Right lobe of liver (tissue), 6 donors: ENCODE measurements at regions not wholly inside any gene's neighbourhood (a gene's known extent, or its start where the extent isn't known, plus 50 kb on each side); places are given as distances from the start of the nearest gene placed in this dataset.

ENCODE experiments used
- ATAC-seq, 4 donors: fragments of 200-7000 bp; cut with Tn5 transposase; one replicate each; pipeline ENCODE4 v1.9.1; 2020; ENCODE audit warnings: mild to moderate bottlenecking in 4 of 4, moderate library complexity in 4 of 4
- DNase-seq, 3 donors: peaks; one replicate each; pipeline ENCODE4 v3.0.0-alpha.2; 2020
- H3K27ac ChIP-seq, 3 donors: fragments of 200-600 bp; one replicate each; pipeline ENCODE4 v1.8.0; 2022
- H3K27me3 ChIP-seq, 2 donors: fragments of 200-600 bp; one replicate each; pipeline ENCODE4 v1.8.0; 2022
- H3K36me3 ChIP-seq, 4 donors: fragments of 200-600 bp; sonication (generic) in 1 of 4; one replicate each; pipeline versions ENCODE4 v1.5.1 to v1.8.0; 2017 to 2022; ENCODE audit warnings: control low read depth in 1 of 4
- H3K4me1 ChIP-seq, 4 donors: fragments of 200-600 bp; sonication (generic) in 1 of 4; one replicate each; pipeline versions ENCODE4 v1.5.1 to v1.8.0; 2017 to 2022; ENCODE audit warnings: control low read depth in 1 of 4
- H3K4me3 ChIP-seq, 3 donors: fragments of 200-600 bp; one replicate each; pipeline ENCODE4 v1.8.0; 2022
- H3K9me3 ChIP-seq, 4 donors: fragments of 200-600 bp; sonication (generic) in 1 of 4; one replicate each; pipeline versions ENCODE4 v1.5.1 to v1.8.0; 2017 to 2022; ENCODE audit warnings: control low read depth in 1 of 4
- POLR2A ChIP-seq: fragments of 450-650 bp; IDR thresholded peaks from one replicate; pipeline ENCODE4 v1.6.1; 2017; ENCODE audit warnings: antibody characterized with exemption, mild to moderate bottlenecking
- WGBS: methylation state at CpG from one replicate; pipeline ENCODE4 v1.1.6; 2018; ENCODE audit warnings: low coverage, low lambda C conversion rate; ENCODE audit not compliant: insufficient coverage; ENCODE audit errors: missing lambda C conversion rate; 5-methylcytosine and 5-hydroxymethylcytosine counted together
- intact Hi-C, 2 donors: fragments of 100-400 bp; cut with DNase I; formaldehyde crosslinking; loops; one replicate each; pipeline versions ENCODE4 v1.11.2 to v1.14.1; 2022
- TF ChIP-seq, protein P1 (sequence below), 4 donors: fragments of 200-600 bp in 3 of 4; fragments of 450-650 bp in 1 of 4; IDR thresholded peaks; one replicate each; pipeline versions ENCODE4 v1.5.1 to v1.8.0; 2016 to 2022; ENCODE audit warnings: antibody characterized with exemption in 4 of 4, mild to moderate bottlenecking in 2 of 4
- donor health status: DM: no; HTN: yes; CAD: no.
- donor health status: DM: no; HTN: no; CAD: no.
- donor health status: DM: no; HTN: no; CAD: no.
- donor health status: DM: no; HTN: yes; CAD: no.
- donor health status: DM: no; HTN: yes; CAD: no.

GRCh38 chr3:64803469-64803868 lies 115.7 kb upstream of the ADAMTS9 start:
- Histone ChIP-seq H3K27me3 (no peaks in the 10 kb centered on the region), H3K4me3 (no peak overlapping the region), H3K4me1 (no peaks in the 10 kb centered on the region), H3K9me3 (no peaks in the 10 kb centered on the region), H3K27ac (no peak overlapping the region), H3K36me3 (no peaks in the 10 kb centered on the region)
- WGBS = 72% methylated on average over 7 of the region's 9 CpGs
- TF ChIP-seq POLR2A = no peak
- TF ChIP-seq, protein P1, sequence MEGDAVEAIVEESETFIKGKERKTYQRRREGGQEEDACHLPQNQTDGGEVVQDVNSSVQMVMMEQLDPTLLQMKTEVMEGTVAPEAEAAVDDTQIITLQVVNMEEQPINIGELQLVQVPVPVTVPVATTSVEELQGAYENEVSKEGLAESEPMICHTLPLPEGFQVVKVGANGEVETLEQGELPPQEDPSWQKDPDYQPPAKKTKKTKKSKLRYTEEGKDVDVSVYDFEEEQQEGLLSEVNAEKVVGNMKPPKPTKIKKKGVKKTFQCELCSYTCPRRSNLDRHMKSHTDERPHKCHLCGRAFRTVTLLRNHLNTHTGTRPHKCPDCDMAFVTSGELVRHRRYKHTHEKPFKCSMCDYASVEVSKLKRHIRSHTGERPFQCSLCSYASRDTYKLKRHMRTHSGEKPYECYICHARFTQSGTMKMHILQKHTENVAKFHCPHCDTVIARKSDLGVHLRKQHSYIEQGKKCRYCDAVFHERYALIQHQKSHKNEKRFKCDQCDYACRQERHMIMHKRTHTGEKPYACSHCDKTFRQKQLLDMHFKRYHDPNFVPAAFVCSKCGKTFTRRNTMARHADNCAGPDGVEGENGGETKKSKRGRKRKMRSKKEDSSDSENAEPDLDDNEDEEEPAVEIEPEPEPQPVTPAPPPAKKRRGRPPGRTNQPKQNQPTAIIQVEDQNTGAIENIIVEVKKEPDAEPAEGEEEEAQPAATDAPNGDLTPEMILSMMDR (IDR thresholded peaks at IDR 0.05) = no peak
- ATAC-seq (no peak), DNase-seq (no peak)
- intact Hi-C loops = no loop called here

- H3K4me1 ChIP-seq = no peaks in the 10 kb centered on the region
- intact Hi-C loops = no loop called here
- no peak overlapping the region for H3K27ac ChIP-seq
- ATAC-seq (no peak), DNase-seq (no peak)
- 64% methylated on average over 4 of the region's 4 CpGs for WGBS
- no peaks in the 10 kb centered on the region for H3K27me3 ChIP-seq
- no peak for TF ChIP-seq POLR2A
- TF ChIP-seq, protein P1 (IDR thresholded peaks at IDR 0.05) = no peak
- no peak overlapping the region for H3K4me3 ChIP-seq
- H3K9me3 ChIP-seq = no peaks in the 10 kb centered on the region
- H3K36me3 ChIP-seq = no peaks in the 10 kb centered on the region
Measured at GRCh38 chr3:64802460-64802859, 114.7 kb upstream of the ADAMTS9 start.

DNA sequence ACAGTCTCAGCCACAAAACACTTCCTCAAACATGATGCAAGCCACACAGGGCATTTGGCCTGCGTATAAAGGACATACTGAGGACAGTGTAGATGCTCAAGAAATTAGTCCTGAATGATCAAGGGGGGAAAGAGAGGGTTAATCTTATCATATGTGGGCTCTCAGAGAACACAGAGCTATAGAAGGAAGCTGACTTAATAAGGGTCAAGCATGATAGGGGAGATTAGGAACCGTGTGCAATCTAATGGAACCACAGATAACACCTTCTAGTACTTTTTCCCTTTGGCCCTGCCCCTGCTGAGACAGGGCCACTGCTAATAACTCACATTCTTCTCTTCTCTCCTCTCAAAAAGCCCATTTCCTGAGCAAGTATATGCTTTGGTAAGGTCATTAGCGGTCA lies 114.1 kb upstream of the ADAMTS9 start:
- ATAC-seq (no peak), DNase-seq (no peak)
- WGBS = 65% methylated on average over 3 of the region's 3 CpGs
- Histone ChIP-seq H3K4me3 (no peak overlapping the region), H3K4me1 (no peaks in the 10 kb centered on the region), H3K27ac (no peak overlapping the region), H3K36me3 (no peaks in the 10 kb centered on the region), H3K9me3 (no peaks in the 10 kb centered on the region), H3K27me3 (no peaks in the 10 kb centered on the region)
- no peak for TF ChIP-seq POLR2A
- TF ChIP-seq, protein P1 (IDR thresholded peaks at IDR 0.05) = no peak
- intact Hi-C loops = no loop called here

- ATAC-seq = no peak
- intact Hi-C loops = no loop called here
Measured at GRCh38 chr3:64799606-64800005, 111.8 kb upstream of the ADAMTS9 start.

More at GRCh38 chr3:64799606-64800005, 111.8 kb upstream of the ADAMTS9 start:
- no peak for DNase-seq
- 66% methylated on average over 8 of the region's 8 CpGs for WGBS
- no peak overlapping the region for H3K27ac ChIP-seq
- no peaks in the 10 kb centered on the region for H3K36me3 ChIP-seq
- no peaks in the 10 kb centered on the region for H3K27me3 ChIP-seq
- no peaks in the 10 kb centered on the region for H3K9me3 ChIP-seq
- no peaks in the 10 kb centered on the region for H3K4me1 ChIP-seq
- no peak overlapping the region for H3K4me3 ChIP-seq
- TF ChIP-seq, protein P1 (IDR thresholded peaks at IDR 0.05) = no peak
- TF ChIP-seq POLR2A = no peak
